Neural crest cell (in vitro differentiated cells): ENCODE measurements at regions not wholly inside any gene's neighbourhood (a gene's known extent, or its start where the extent isn't known, plus 50 kb on each side); places are given as distances from the start of the nearest gene placed in this dataset.

ENCODE experiments used
- DNase-seq: peaks from one replicate; pipeline ENCODE4 v3.0.0; 2021; ENCODE audit warnings: low read depth, mixed read lengths, low spot score
- H3K27ac Mint-ChIP-seq: one replicate; pipeline ENCODE4 v1.8.0; 2021; ENCODE audit warnings: mild to moderate bottlenecking, mixed read lengths; ENCODE audit not compliant: unreplicated experiment
- H3K27me3 Mint-ChIP-seq: 2 replicates; pipeline ENCODE4 v1.8.0; 2021; ENCODE audit warnings: low read depth, mild to moderate bottlenecking, mixed read lengths
- H3K36me3 Mint-ChIP-seq: 2 replicates; pipeline ENCODE4 v1.8.0; 2021; ENCODE audit warnings: low read depth, mild to moderate bottlenecking, mixed read lengths
- H3K4me1 Mint-ChIP-seq: 2 replicates; pipeline ENCODE4 v1.8.0; 2021; ENCODE audit warnings: mixed read lengths
- H3K4me3 Mint-ChIP-seq: one replicate; pipeline ENCODE4 v1.8.0; 2021; ENCODE audit warnings: mild to moderate bottlenecking, mixed read lengths
- H3K9me3 Mint-ChIP-seq: 2 replicates; pipeline ENCODE4 v1.8.0; 2021; ENCODE audit warnings: mixed read lengths
- CTCF ChIP-seq: fragments of 200-600 bp; sonication (generic); conservative IDR thresholded peaks from 2 replicates; pipeline ENCODE4 v1.5.0; 2021; ENCODE audit warnings: antibody characterized with exemption, mild to moderate bottlenecking

GRCh38 chr1:93774707-93775106 is 93.1 kb upstream of the BCAR3 start:
- Mint-ChIP-seq H3K4me1 (peaks cover 34% of the 10 kb centered on the region), H3K9me3 (peaks cover 3% of the 10 kb centered on the region), H3K27me3 (no peaks in the 10 kb centered on the region), H3K36me3 (no peaks in the 10 kb centered on the region), H3K4me3 (no peak overlapping the region), H3K27ac (no peak overlapping the region)
- TF ChIP-seq CTCF: no peak
- no peak for DNase-seq

- DNase-seq: no peak
- Mint-ChIP-seq H3K4me3 (no peak overlapping the region), H3K27me3 (no peaks in the 10 kb centered on the region), H3K27ac (no peak overlapping the region), H3K9me3 (no peaks in the 10 kb centered on the region), H3K4me1 (peaks cover 45% of the 10 kb centered on the region), H3K36me3 (no peaks in the 10 kb centered on the region)
- no peak for TF ChIP-seq CTCF
Measured at GRCh38 chr1:93773049-93773838, 91.6 kb upstream of the BCAR3 start.

- no peak for DNase-seq
- H3K27me3 Mint-ChIP-seq: no peaks in the 10 kb centered on the region
- H3K4me1 Mint-ChIP-seq: peaks cover 53% of the 10 kb centered on the region
- no peak overlapping the region for H3K27ac Mint-ChIP-seq
- H3K36me3 Mint-ChIP-seq: no peaks in the 10 kb centered on the region
- H3K9me3 Mint-ChIP-seq: no peaks in the 10 kb centered on the region
- TF ChIP-seq CTCF: no peak
- H3K4me3 Mint-ChIP-seq: no peak overlapping the region
Measured at GRCh38 chr1:93771843-93772242, 90.2 kb upstream of the BCAR3 start.

GRCh38 chr1:93770640-93771039 is 89.0 kb upstream of the BCAR3 start:
- Mint-ChIP-seq H3K27ac (no peak overlapping the region), H3K4me3 (no peak overlapping the region), H3K4me1 (peaks cover 47% of the 10 kb centered on the region), H3K9me3 (no peaks in the 10 kb centered on the region), H3K27me3 (no peaks in the 10 kb centered on the region), H3K36me3 (no peaks in the 10 kb centered on the region)
- no peak for DNase-seq
- TF ChIP-seq CTCF: no peak

- TF ChIP-seq CTCF: no peak
- no peak overlapping the region for H3K27ac Mint-ChIP-seq
- H3K4me3 Mint-ChIP-seq: no peak overlapping the region
Measured at GRCh38 chr1:93769777-93770176, 88.1 kb upstream of the BCAR3 start.

More at GRCh38 chr1:93769777-93770176, 88.1 kb upstream of the BCAR3 start:
- no peaks in the 10 kb centered on the region for H3K27me3 Mint-ChIP-seq
- no peaks in the 10 kb centered on the region for H3K36me3 Mint-ChIP-seq
- H3K4me1 Mint-ChIP-seq: peaks cover 39% of the 10 kb centered on the region
- no peaks in the 10 kb centered on the region for H3K9me3 Mint-ChIP-seq
- no peak for DNase-seq
